SK-N-SH treated with all-trans-retinoic acid at 6 μM for 48 hours (cell line): ENCODE measurements at regions not wholly inside any gene's neighbourhood (a gene's known extent, or its start where the extent isn't known, plus 50 kb on each side); places are given as distances from the start of the nearest gene placed in this dataset.

ENCODE experiments used
- ARNTL ChIP-seq: fragments of 450-650 bp; formaldehyde crosslinking; IDR thresholded peaks from 2 replicates; pipeline ENCODE4 v1.5.0; 2020; ENCODE audit warnings: low read depth, mild to moderate bottlenecking, moderate library complexity, borderline replicate concordance
- CSDC2 ChIP-seq: fragments of 250-450 bp; sonication (Bioruptor Pico); IDR thresholded peaks from 2 replicates; pipeline ENCODE4 v1.5.0; 2020; ENCODE audit warnings: mild to moderate bottlenecking, moderate library complexity
- CSRNP3 ChIP-seq: fragments of 250-450 bp; sonication (Bioruptor Pico); IDR thresholded peaks from 2 replicates; pipeline ENCODE4 v1.5.1; 2021; ENCODE audit warnings: mild to moderate bottlenecking, moderate library complexity
- GLIS3 ChIP-seq: fragments of 250-450 bp; sonication (Bioruptor Pico); IDR thresholded peaks from 2 replicates; pipeline ENCODE4 v1.5.0; 2020; ENCODE audit warnings: mild to moderate bottlenecking, moderate library complexity
- OSR1 ChIP-seq: fragments of 250-450 bp; sonication (Bioruptor Pico); IDR thresholded peaks from 2 replicates; pipeline ENCODE4 v1.8.0; 2022; ENCODE audit warnings: moderate library complexity, mild to moderate bottlenecking, inconsistent platforms
- PATZ1 ChIP-seq: fragments of 250-450 bp; sonication (Bioruptor Pico); IDR thresholded peaks from 2 replicates; pipeline ENCODE4 v1.8.0; 2020; ENCODE audit warnings: mild to moderate bottlenecking, moderate library complexity, borderline replicate concordance
- POU6F1 ChIP-seq: fragments of 250-450 bp; sonication (Bioruptor Pico); IDR thresholded peaks from 2 replicates; pipeline ENCODE4 v1.8.0; 2021; ENCODE audit warnings: low read depth, mild to moderate bottlenecking, moderate library complexity, borderline replicate concordance
- RARB ChIP-seq: fragments of 250-450 bp; sonication (Bioruptor Pico); IDR thresholded peaks from 2 replicates; pipeline ENCODE4 v1.8.0; 2021; ENCODE audit warnings: mild to moderate bottlenecking, moderate library complexity
- TOX ChIP-seq: fragments of 250-450 bp; sonication (Bioruptor Pico); IDR thresholded peaks from 2 replicates; pipeline ENCODE4 v1.8.0; 2021; ENCODE audit warnings: mild to moderate bottlenecking, moderate library complexity, borderline replicate concordance
- TSHZ2 ChIP-seq: fragments of 250-450 bp; sonication (Bioruptor Pico); IDR thresholded peaks from 2 replicates; pipeline ENCODE4 v1.5.0; 2020; ENCODE audit warnings: mild to moderate bottlenecking, moderate library complexity
- ZC3H10 ChIP-seq: fragments of 250-450 bp; sonication (Bioruptor Pico); IDR thresholded peaks from 2 replicates; pipeline ENCODE4 v1.5.1; 2021; ENCODE audit warnings: mild to moderate bottlenecking, moderate library complexity
- ZNF565 ChIP-seq: fragments of 450-650 bp; formaldehyde crosslinking; conservative IDR thresholded peaks from 2 replicates; pipeline ENCODE4 v1.5.0; 2020; ENCODE audit warnings: low read depth, mild to moderate bottlenecking, moderate library complexity
- ZNF70 ChIP-seq: fragments of 450-650 bp; formaldehyde crosslinking; IDR thresholded peaks from 2 replicates; pipeline ENCODE4 v1.5.0; 2020; ENCODE audit warnings: mild to moderate bottlenecking, moderate library complexity
- TF ChIP-seq, protein P1 (sequence below): fragments of 250-450 bp; sonication (Bioruptor Pico); IDR thresholded peaks from 2 replicates; pipeline ENCODE4 v1.5.1; 2020; ENCODE audit warnings: low read depth, mild to moderate bottlenecking, moderate library complexity

DNA sequence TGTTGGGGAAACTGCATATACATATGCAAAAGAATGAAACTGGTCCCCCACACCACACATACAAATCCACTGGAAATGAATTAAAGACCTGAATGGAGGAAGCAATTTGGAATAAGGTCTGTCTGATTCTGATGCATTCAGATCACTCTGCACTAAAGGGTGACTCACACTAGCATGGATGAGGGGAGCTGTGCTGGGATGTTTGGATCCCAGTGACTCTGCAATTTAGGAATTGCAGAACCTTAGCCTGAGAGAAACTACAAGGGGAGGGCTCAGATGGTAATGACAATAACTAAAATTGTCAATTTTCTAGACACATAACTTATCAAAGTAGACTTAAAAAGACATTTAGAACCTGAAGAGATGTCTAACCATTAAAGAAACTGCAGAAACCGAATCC is 312.0 kb downstream of the CDK5RAP2 start:
- TF ChIP-seq ARNTL (CRISPR knock-in tag): no peak
- no peak for TF ChIP-seq RARB (CRISPR knock-in tag)
- TF ChIP-seq, protein P1, sequence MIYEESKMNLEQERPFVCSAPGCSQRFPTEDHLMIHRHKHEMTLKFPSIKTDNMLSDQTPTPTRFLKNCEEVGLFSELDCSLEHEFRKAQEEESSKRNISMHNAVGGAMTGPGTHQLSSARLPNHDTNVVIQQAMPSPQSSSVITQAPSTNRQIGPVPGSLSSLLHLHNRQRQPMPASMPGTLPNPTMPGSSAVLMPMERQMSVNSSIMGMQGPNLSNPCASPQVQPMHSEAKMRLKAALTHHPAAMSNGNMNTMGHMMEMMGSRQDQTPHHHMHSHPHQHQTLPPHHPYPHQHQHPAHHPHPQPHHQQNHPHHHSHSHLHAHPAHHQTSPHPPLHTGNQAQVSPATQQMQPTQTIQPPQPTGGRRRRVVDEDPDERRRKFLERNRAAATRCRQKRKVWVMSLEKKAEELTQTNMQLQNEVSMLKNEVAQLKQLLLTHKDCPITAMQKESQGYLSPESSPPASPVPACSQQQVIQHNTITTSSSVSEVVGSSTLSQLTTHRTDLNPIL (CRISPR knock-in tag): no peak
- no peak for TF ChIP-seq GLIS3 (CRISPR knock-in tag)
- TF ChIP-seq CSRNP3 (CRISPR knock-in tag): no peak
- no peak for TF ChIP-seq ZNF70 (CRISPR knock-in tag)
- no peak for TF ChIP-seq CSDC2
- TF ChIP-seq TSHZ2 (CRISPR knock-in tag): no peak
- TF ChIP-seq ZNF565: no peak
- TF ChIP-seq PATZ1 (CRISPR knock-in tag): no peak
- TF ChIP-seq OSR1 (CRISPR knock-in tag): no peak
- no peak for TF ChIP-seq POU6F1 (CRISPR knock-in tag)
- no peak for TF ChIP-seq ZC3H10
- TF ChIP-seq TOX (CRISPR knock-in tag): no peak
